A673 (cell line): ENCODE measurements at regions not wholly inside any gene's neighbourhood (a gene's known extent, or its start where the extent isn't known, plus 50 kb on each side); places are given as distances from the start of the nearest gene placed in this dataset.

Source experiments
- BruUV-seq: library from RNA; stranded (reverse); fragments of 400-500 nt; replicated peaks from 2 replicates; lab custom pipeline; 2021; lab: Mats Ljungman, UMichigan
- CTCF ChIA-PET: fragments of 300-600 bp; sonication (Branson Sonifier 250); formaldehyde crosslinking; loops from one replicate; lab custom pipeline; 2022; ENCODE audit warnings: antibody characterized with exemption; lab: Charles Lee
- POLR2A ChIA-PET: fragments of 300-600 bp; sonication (Branson Sonifier 250); formaldehyde crosslinking; loops from one replicate; lab custom pipeline; 2022; ENCODE audit warnings: antibody characterized with exemption; ENCODE audit not compliant: low non-redundant PET; lab: Charles Lee
- DNase-seq: peaks from one replicate; pipeline ENCODE4 v3.0.0-alpha.2; 2015; ENCODE audit warnings: low spot score
- H3K27ac ChIP-seq: fragments of 200-600 bp; sonication (generic); 2 replicates; pipeline ENCODE4 v1.5.1; 2016; ENCODE audit warnings: mixed run types, low read depth, mild to moderate bottlenecking, mixed read lengths, antibody characterized with exemption, low read length; ENCODE audit not compliant: poor library complexity, severe bottlenecking
- H3K27me3 ChIP-seq: fragments of 200-600 bp; sonication (generic); replicated peaks from 2 replicates; pipeline ENCODE4 v1.6.1; 2017; ENCODE audit warnings: mixed run types, low read depth, mild to moderate bottlenecking, mixed read lengths, antibody characterized with exemption, low read length; ENCODE audit not compliant: insufficient read depth, poor library complexity
- H3K36me3 ChIP-seq: fragments of 200-600 bp; sonication (generic); 2 replicates; pipeline ENCODE4 v1.6.1; 2016; ENCODE audit warnings: mixed run types, mild to moderate bottlenecking, mixed read lengths, antibody characterized with exemption, low read length; ENCODE audit not compliant: insufficient read depth, poor library complexity, severe bottlenecking
- H3K4me1 ChIP-seq: fragments of 200-600 bp; sonication (generic); 2 replicates; pipeline ENCODE4 v1.6.1; 2017; ENCODE audit warnings: mixed run types, mild to moderate bottlenecking, mixed read lengths, antibody characterized with exemption, low read length; ENCODE audit not compliant: insufficient read depth, poor library complexity, severe bottlenecking
- H3K4me3 ChIP-seq: fragments of 200-600 bp; sonication (generic); 2 replicates; pipeline ENCODE4 v1.5.1; 2016; ENCODE audit warnings: low read depth, mixed run types, mild to moderate bottlenecking, mixed read lengths, low read length; ENCODE audit not compliant: poor library complexity, severe bottlenecking
- H3K9me3 ChIP-seq: fragments of 200-600 bp; sonication (generic); 2 replicates; pipeline ENCODE4 v1.6.1; 2016; ENCODE audit warnings: mixed run types, low read depth, mild to moderate bottlenecking, mixed read lengths, antibody characterized with exemption, low read length; ENCODE audit not compliant: poor library complexity, severe bottlenecking
- EZH2 ChIP-seq: fragments of 200-600 bp; sonication (generic); IDR thresholded peaks from 2 replicates; pipeline ENCODE4 v1.6.1; 2017; ENCODE audit warnings: borderline replicate concordance, low read depth, mild to moderate bottlenecking, mixed read lengths, antibody characterized with exemption, low read length; ENCODE audit not compliant: poor library complexity, severe bottlenecking
- intact Hi-C: fragments of 100-400 bp; cut with micrococcal nuclease; formaldehyde crosslinking; loops from one replicate; pipeline ENCODE4 v1.10.0; 2022; ENCODE audit not compliant: unreplicated experiment
- TF ChIP-seq, protein P1 (sequence below): fragments of 300-800, 200-600 bp; sonication (generic); conservative IDR thresholded peaks from 2 replicates; pipeline ENCODE4 v1.5.1; 2017; ENCODE audit warnings: low read depth, mild to moderate bottlenecking, antibody characterized with exemption, low read length, moderate library complexity, mixed read lengths

DNA sequence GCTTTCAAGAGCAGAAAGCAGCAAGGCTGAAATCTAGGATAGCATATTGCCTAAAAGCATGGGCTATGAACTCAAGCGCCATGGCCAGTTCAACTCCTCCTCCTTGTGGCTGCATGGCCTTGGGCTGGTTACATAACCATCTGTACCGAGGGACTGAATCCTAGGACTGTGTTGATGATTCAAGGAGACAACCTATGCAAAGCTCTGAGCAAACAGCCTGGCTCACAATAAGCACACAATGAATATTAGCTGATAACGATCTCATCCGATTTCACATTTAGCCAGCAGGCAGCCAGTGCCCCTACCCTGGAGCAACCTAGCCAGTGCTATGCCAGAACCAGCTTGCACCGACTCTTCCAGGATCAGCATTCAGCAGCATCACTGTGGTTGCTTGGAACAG, 698.4 kb downstream of the TBC1D22A start:
- no TSS peak for BruUV-seq
- no peak overlapping the region for H3K27ac ChIP-seq
- CTCF ChIA-PET: no interaction called here
- DNase-seq: no peak
- intact Hi-C loops: no loop called here
- H3K9me3 ChIP-seq: no peaks in the 10 kb centered on the region
- H3K36me3 ChIP-seq: no peaks in the 10 kb centered on the region
- POLR2A ChIA-PET: no interaction called here
- no peak overlapping the region for H3K4me3 ChIP-seq
- H3K27me3 ChIP-seq: no peaks in the 10 kb centered on the region
- TF ChIP-seq, protein P1, sequence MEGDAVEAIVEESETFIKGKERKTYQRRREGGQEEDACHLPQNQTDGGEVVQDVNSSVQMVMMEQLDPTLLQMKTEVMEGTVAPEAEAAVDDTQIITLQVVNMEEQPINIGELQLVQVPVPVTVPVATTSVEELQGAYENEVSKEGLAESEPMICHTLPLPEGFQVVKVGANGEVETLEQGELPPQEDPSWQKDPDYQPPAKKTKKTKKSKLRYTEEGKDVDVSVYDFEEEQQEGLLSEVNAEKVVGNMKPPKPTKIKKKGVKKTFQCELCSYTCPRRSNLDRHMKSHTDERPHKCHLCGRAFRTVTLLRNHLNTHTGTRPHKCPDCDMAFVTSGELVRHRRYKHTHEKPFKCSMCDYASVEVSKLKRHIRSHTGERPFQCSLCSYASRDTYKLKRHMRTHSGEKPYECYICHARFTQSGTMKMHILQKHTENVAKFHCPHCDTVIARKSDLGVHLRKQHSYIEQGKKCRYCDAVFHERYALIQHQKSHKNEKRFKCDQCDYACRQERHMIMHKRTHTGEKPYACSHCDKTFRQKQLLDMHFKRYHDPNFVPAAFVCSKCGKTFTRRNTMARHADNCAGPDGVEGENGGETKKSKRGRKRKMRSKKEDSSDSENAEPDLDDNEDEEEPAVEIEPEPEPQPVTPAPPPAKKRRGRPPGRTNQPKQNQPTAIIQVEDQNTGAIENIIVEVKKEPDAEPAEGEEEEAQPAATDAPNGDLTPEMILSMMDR: no peak
- TF ChIP-seq EZH2: no peak
- no peaks in the 10 kb centered on the region for H3K4me1 ChIP-seq

DNA sequence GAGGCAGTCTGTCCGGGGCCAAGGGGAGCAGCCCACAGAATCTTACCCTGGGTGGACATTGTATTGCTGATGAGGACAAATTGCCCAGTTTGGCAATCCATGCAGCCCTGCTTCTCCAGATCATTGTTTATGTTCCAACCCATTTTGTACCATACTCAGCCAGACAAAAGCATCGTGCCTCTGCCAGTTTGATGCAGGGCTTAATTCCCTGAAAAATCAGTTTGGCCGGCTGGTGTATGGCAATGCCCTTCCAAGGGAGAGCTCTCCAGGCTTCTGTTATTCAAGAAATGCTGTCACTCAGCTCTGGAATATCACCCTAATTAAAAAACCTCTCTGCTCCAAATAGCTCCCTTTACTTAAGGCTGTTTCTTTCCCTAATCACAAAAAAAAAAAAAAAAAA, 697.7 kb downstream of the TBC1D22A start:
- H3K36me3 ChIP-seq: no peaks in the 10 kb centered on the region
- no peak overlapping the region for H3K4me3 ChIP-seq
- H3K27me3 ChIP-seq: no peaks in the 10 kb centered on the region
- BruUV-seq: no TSS peak
- no peak overlapping the region for H3K27ac ChIP-seq
- intact Hi-C loops: no loop called here
- CTCF ChIA-PET: no interaction called here
- no peaks in the 10 kb centered on the region for H3K9me3 ChIP-seq
- H3K4me1 ChIP-seq: no peaks in the 10 kb centered on the region
- TF ChIP-seq, protein P1: no peak
- no peak for TF ChIP-seq EZH2
- no peak for DNase-seq
- POLR2A ChIA-PET: no interaction called here

DNA sequence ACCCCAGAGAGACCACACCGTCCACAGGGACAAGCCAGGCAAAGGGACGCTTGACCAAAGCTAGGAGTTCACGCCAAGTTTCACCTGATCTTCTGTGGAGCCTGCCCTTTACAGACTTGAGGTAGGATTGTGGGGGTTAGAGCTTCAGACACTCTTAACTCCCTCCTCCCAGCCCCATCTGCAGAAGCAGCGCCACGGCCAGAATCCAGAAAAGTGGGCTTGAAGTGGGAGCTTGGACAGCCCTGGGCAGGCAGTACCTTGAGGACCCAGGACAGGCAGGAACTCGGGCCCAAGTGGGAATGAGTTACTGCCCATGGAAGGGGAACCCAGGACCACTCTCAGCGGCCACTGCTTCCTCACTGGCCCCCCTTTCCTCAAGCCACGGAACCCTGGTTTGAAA, 695.9 kb downstream of the TBC1D22A start:
- H3K27me3 ChIP-seq: no peaks in the 10 kb centered on the region
- DNase-seq: no peak
- CTCF ChIA-PET: no interaction called here
- TF ChIP-seq, protein P1: no peak
- no peak for TF ChIP-seq EZH2
- BruUV-seq: no TSS peak
- POLR2A ChIA-PET: no interaction called here
- no peaks in the 10 kb centered on the region for H3K36me3 ChIP-seq
- no peak overlapping the region for H3K27ac ChIP-seq
- intact Hi-C loops: no loop called here
- no peak overlapping the region for H3K4me3 ChIP-seq
- no peaks in the 10 kb centered on the region for H3K4me1 ChIP-seq
- H3K9me3 ChIP-seq: no peaks in the 10 kb centered on the region
